ENCODE measurements at regions not wholly inside any gene's neighbourhood (a gene's known extent, or its start where the extent isn't known, plus 50 kb on each side); places are given as distances from the start of the nearest gene placed in this dataset.
"Not testable (repeated sequence)": the region's sequence is repeated elsewhere in the genome, so short reads cannot be mapped to it uniquely, and the experiment has no call there.

- no peaks in the 10 kb centered on the region for H3K4me1 ChIP-seq (ENCODE audit: insufficient read depth, low read length)
- no peak overlapping the region for H3K27ac ChIP-seq (ENCODE audit: low read depth, low read length)
- 94% methylated on average over 5 of the region's 5 CpGs for WGBS
- no peaks in the 10 kb centered on the region for H3K27me3 ChIP-seq (ENCODE audit: insufficient read depth, low read length)
- H3K9ac ChIP-seq (ENCODE audit: low read depth, low read length), result no peak overlapping the region
- no peak overlapping the region for H3K4me3 ChIP-seq (ENCODE audit: low read length)
- no peaks in the 10 kb centered on the region for H3K36me3 ChIP-seq (ENCODE audit: insufficient read depth, low read length)
- no peaks in the 10 kb centered on the region for H3K9me3 ChIP-seq (ENCODE audit: insufficient read depth, low read depth, low read length)
Observed at GRCh38 chr7:51569176-51569575, 252.6 kb upstream of the COBL start.

DNA sequence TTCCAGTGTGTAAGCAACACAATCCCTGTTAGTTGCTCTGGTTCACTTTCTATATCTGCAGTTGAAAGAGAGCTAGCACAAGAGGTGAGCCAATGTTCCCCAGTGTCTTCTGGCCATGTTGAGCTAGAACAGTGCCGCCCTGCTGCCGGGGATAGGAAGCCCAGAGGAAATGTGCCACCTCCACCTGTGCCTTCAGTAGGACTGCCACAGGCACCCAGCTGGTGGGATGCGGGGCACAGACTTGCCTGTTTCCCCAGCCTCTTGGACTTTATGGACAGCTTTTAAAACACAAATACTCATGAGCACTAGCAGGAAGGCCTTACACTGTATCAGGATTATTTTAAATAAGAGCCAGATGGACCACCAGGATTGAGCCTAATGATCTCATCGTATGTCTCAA is 234.5 kb upstream of the COBL start:
- H3K27ac ChIP-seq (ENCODE audit: low read depth, low read length), result no peak overlapping the region
- 94% methylated on average over 4 of the region's 4 CpGs for WGBS
- no peaks in the 10 kb centered on the region for H3K27me3 ChIP-seq (ENCODE audit: insufficient read depth, low read length)
- H3K9ac ChIP-seq (ENCODE audit: low read depth, low read length), result no peak overlapping the region
- H3K4me1 ChIP-seq (ENCODE audit: insufficient read depth, low read length), result no peaks in the 10 kb centered on the region
- H3K9me3 ChIP-seq (ENCODE audit: insufficient read depth, low read depth, low read length), result no peaks in the 10 kb centered on the region
- no peaks in the 10 kb centered on the region for H3K36me3 ChIP-seq (ENCODE audit: insufficient read depth, low read length)
- H3K4me3 ChIP-seq (ENCODE audit: low read length), result no peak overlapping the region

GRCh38 chr7:51545131-51545530 is 228.5 kb upstream of the COBL start:
- Histone ChIP-seq H3K36me3 (ENCODE audit: insufficient read depth, low read length) (no peaks in the 10 kb centered on the region), H3K4me1 (ENCODE audit: insufficient read depth, low read length) (no peaks in the 10 kb centered on the region), H3K9ac (ENCODE audit: low read depth, low read length) (no peak overlapping the region), H3K27me3 (ENCODE audit: insufficient read depth, low read length) (no peaks in the 10 kb centered on the region), H3K4me3 (ENCODE audit: low read length) (no peak overlapping the region), H3K27ac (ENCODE audit: low read depth, low read length) (no peak overlapping the region), H3K9me3 (ENCODE audit: insufficient read depth, low read depth, low read length) (no peaks in the 10 kb centered on the region)
- 89% methylated on average over 2 of the region's 2 CpGs for WGBS

DNA sequence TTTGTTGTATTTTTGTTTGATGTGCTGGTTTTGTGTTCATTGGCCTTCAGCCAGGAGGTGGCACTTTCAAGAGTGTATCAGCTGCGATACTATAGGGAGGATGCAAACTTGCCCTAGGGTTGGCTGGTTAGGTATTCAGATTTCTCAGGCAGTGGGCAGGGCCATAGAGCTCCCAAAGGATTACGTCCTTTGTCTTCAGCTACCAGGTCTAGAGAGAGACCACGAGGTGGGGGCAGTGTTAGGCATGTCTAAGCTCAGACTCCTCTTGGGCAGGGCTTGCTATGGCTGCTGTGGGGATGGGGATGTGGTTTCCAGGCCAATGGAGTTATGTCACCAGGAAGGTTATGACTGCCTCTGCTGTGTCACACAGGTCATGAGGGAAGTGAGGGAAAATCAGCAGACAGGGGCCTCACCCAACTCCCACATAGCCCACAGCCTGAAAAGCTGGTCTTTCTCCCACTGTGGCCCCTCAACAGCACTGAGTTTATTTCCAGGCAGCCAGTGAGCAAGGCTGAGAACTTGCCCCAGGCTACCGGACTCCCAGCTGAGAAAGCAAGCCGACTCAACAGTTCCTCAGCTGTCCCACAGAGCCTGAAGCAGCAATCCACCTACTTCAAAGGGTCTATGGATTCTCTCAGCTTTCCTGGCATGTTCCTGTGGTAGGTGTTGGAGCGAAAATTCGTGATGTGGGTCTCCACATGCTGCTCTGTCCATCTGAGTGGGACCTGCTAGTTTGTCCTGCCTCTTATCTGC is 227.4 kb upstream of the COBL start:
- 78% methylated on average over 7 of the region's 7 CpGs for WGBS
- Histone ChIP-seq H3K27me3 (ENCODE audit: insufficient read depth, low read length) (no peaks in the 10 kb centered on the region), H3K9me3 (ENCODE audit: insufficient read depth, low read depth, low read length) (no peaks in the 10 kb centered on the region), H3K36me3 (ENCODE audit: insufficient read depth, low read length) (no peaks in the 10 kb centered on the region), H3K4me3 (ENCODE audit: low read length) (no peak overlapping the region), H3K27ac (ENCODE audit: low read depth, low read length) (no peak overlapping the region), H3K4me1 (ENCODE audit: insufficient read depth, low read length) (no peaks in the 10 kb centered on the region), H3K9ac (ENCODE audit: low read depth, low read length) (no peak overlapping the region)

DNA sequence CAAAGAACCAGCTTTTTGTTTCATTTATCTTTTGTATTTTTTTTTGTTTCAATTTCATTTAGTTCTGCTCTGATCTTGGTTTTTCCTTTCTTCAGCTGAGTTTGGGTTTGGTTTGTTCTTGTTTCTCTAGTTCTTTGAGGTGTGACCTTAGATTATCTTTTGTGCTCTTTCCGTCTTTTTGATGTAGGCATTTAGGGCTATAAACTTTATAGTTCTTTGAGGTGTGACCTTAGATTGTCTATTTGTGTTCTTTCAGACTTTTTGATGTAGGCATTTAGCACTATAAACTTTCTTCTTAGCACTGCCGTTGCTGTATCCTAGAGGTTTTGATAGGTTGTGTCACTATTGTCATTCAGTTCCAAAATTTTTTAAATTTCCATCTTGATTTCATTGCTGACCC is 224.3 kb upstream of the COBL start:
- H3K4me1 ChIP-seq (ENCODE audit: insufficient read depth, low read length); H3K36me3 ChIP-seq (ENCODE audit: insufficient read depth, low read length); H3K27me3 ChIP-seq (ENCODE audit: insufficient read depth, low read length); H3K9ac ChIP-seq (ENCODE audit: low read depth, low read length); H3K4me3 ChIP-seq (ENCODE audit: low read length); H3K9me3 ChIP-seq (ENCODE audit: insufficient read depth, low read depth, low read length); H3K27ac ChIP-seq (ENCODE audit: low read depth, low read length): not testable (repeated sequence)
- 96% methylated on average over 2 of the region's 2 CpGs for WGBS

- 100% methylated on average over 3 of the region's 3 CpGs for WGBS
- Histone ChIP-seq H3K4me3 (ENCODE audit: low read length) (no peak overlapping the region), H3K27me3 (ENCODE audit: insufficient read depth, low read length) (no peaks in the 10 kb centered on the region), H3K4me1 (ENCODE audit: insufficient read depth, low read length) (no peaks in the 10 kb centered on the region), H3K9ac (ENCODE audit: low read depth, low read length) (no peak overlapping the region), H3K36me3 (ENCODE audit: insufficient read depth, low read length) (no peaks in the 10 kb centered on the region), H3K9me3 (ENCODE audit: insufficient read depth, low read depth, low read length) (0 out of 2 replicates have a peak, but pooled peaks cover 5% of the 10 kb centered on the region), H3K27ac (ENCODE audit: low read depth, low read length) (no peak overlapping the region)
Observed at GRCh38 chr7:51539840-51540239, 223.2 kb upstream of the COBL start.

GRCh38 chr7:51528172-51528571 is 211.6 kb upstream of the COBL start:
- H3K36me3 ChIP-seq (ENCODE audit: insufficient read depth, low read length), result no peaks in the 10 kb centered on the region
- no peaks in the 10 kb centered on the region for H3K4me1 ChIP-seq (ENCODE audit: insufficient read depth, low read length)
- no peak overlapping the region for H3K9ac ChIP-seq (ENCODE audit: low read depth, low read length)
- H3K9me3 ChIP-seq (ENCODE audit: insufficient read depth, low read depth, low read length), result no peaks in the 10 kb centered on the region
- WGBS, result no CpG with 5 or more reads among the region's 5 CpGs
- H3K27me3 ChIP-seq (ENCODE audit: insufficient read depth, low read length), result no peaks in the 10 kb centered on the region
- H3K4me3 ChIP-seq (ENCODE audit: low read length), result no peak overlapping the region
- H3K27ac ChIP-seq (ENCODE audit: low read depth, low read length), result no peak overlapping the region

DNA sequence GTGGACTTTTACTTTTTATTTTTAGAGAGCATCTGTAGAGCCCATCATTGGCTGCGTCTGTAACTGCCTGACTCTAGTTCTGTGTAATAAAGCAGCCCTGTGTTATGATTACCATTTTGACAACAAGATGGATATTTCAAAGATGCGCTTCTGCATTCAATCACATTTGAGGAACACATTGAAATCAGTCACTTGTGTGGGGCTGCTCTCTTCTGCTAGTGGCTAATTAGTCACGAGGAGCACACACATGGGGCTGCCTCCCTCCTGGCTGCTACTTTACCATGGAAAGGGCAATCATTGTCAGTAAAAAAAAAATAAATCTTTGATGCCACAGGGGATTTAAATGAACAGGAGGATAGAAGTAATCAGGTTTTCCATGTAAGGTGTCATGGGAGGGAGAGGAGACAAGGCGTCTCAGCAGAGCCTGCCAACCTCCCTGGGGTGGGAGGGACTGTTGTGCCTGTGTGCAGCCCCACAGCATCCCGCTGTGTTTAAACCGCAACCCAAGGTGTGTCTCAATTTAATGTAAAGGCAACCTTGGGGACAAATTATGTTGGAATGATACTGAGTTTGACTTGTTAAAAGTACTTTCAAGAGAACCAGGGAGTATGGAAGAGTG is 205.2 kb upstream of the COBL start:
- 83% methylated on average over 6 of the region's 6 CpGs for WGBS
- Histone ChIP-seq H3K36me3 (ENCODE audit: insufficient read depth, low read length) (no peaks in the 10 kb centered on the region), H3K4me3 (ENCODE audit: low read length) (no peak overlapping the region), H3K27ac (ENCODE audit: low read depth, low read length) (no peak overlapping the region), H3K27me3 (ENCODE audit: insufficient read depth, low read length) (no peaks in the 10 kb centered on the region), H3K9me3 (ENCODE audit: insufficient read depth, low read depth, low read length) (no peaks in the 10 kb centered on the region), H3K4me1 (ENCODE audit: insufficient read depth, low read length) (peaks cover 10% of the 10 kb centered on the region; the same call in 1 of the 2 replicates), H3K9ac (ENCODE audit: low read depth, low read length) (no peak overlapping the region)

DNA sequence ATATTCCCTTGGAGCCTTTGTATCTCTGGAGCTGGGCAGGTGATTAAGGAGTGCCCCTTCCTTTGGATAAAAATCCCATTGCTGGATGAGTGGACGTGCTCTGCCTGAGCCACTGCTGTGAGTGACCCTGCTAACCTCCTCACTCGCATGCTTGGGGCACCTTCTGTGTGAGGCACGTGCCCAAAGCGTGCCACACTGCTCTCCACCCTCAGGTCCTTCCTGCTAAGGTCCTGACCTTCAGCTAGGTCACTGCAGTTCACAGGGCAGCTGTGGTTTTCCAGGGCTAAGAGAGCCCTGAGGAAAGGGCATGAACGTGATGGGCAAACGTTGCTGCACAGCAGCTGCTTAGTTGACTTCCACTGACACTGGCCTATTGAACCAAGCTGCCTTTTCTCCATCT is 204.4 kb upstream of the COBL start:
- H3K36me3 ChIP-seq (ENCODE audit: insufficient read depth, low read length), result no peaks in the 10 kb centered on the region
- no peak overlapping the region for H3K27ac ChIP-seq (ENCODE audit: low read depth, low read length)
- H3K9ac ChIP-seq (ENCODE audit: low read depth, low read length), result no peak overlapping the region
- no peaks in the 10 kb centered on the region for H3K9me3 ChIP-seq (ENCODE audit: insufficient read depth, low read depth, low read length)
- 84% methylated on average over 6 of the region's 6 CpGs for WGBS
- no peak overlapping the region for H3K4me3 ChIP-seq (ENCODE audit: low read length)
- H3K27me3 ChIP-seq (ENCODE audit: insufficient read depth, low read length), result no peaks in the 10 kb centered on the region
- H3K4me1 ChIP-seq (ENCODE audit: insufficient read depth, low read length), result peaks cover 13% of the 10 kb centered on the region; the same call in 1 of the 2 replicates

DNA sequence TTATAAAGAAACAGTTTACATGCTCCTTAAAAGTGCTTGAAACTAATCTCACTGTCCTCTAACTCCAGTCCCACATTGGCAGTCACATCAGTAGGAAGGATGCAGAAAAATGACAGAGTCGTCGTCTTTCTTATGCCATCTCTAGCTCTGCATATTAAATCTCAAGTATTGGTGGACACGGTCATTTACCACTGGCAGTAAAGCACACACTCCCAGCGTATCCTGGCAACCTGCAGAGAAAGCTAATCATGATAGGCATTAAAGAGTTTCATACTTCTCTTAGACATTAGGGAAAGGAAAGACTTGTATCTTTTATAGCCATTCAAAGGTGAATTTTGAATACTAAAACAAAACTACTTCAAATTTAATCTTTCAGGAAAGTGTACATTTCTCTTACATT is 202.0 kb upstream of the COBL start:
- WGBS, result 96% methylated on average over 4 of the region's 4 CpGs

DNA sequence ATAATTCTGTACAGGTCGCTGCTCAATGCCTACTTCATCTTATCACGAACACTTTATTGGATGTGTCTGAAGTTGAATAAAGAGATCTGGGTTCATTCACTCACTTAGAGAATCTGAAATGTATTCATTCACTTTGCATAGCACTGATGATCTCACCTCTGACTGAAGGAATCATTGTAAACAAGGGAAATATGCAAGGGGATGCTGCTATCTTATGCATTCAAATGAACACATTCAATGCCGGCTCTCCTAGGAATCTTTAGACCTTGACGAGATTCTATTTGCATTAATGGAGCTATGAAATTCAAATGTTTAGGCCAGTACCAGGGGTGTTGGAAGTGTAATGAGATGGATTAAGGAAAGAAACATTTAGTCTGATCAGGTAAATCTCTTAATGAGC is 200.6 kb upstream of the COBL start:
- no peak overlapping the region for H3K9ac ChIP-seq (ENCODE audit: low read depth, low read length)
- H3K27ac ChIP-seq (ENCODE audit: low read depth, low read length), result no peak overlapping the region
- no peaks in the 10 kb centered on the region for H3K36me3 ChIP-seq (ENCODE audit: insufficient read depth, low read length)
- WGBS, result 72% methylated on average over 4 of the region's 4 CpGs
- H3K27me3 ChIP-seq (ENCODE audit: insufficient read depth, low read length), result no peaks in the 10 kb centered on the region
- no peak overlapping the region for H3K4me3 ChIP-seq (ENCODE audit: low read length)
- H3K9me3 ChIP-seq (ENCODE audit: insufficient read depth, low read depth, low read length), result no peaks in the 10 kb centered on the region
- peaks cover 13% of the 10 kb centered on the region; the same call in 1 of the 2 replicates for H3K4me1 ChIP-seq (ENCODE audit: insufficient read depth, low read length)

More for the DNA sequence above, 202.0 kb upstream of the COBL start:
- Histone ChIP-seq H3K36me3 (ENCODE audit: insufficient read depth, low read length) (no peaks in the 10 kb centered on the region), H3K9me3 (ENCODE audit: insufficient read depth, low read depth, low read length) (no peaks in the 10 kb centered on the region), H3K9ac (ENCODE audit: low read depth, low read length) (no peak overlapping the region), H3K27ac (ENCODE audit: low read depth, low read length) (no peak overlapping the region), H3K4me1 (ENCODE audit: insufficient read depth, low read length) (peaks cover 13% of the 10 kb centered on the region; the same call in 1 of the 2 replicates), H3K27me3 (ENCODE audit: insufficient read depth, low read length) (no peaks in the 10 kb centered on the region), H3K4me3 (ENCODE audit: low read length) (no peak overlapping the region)

Data from HUES64 (cell line).